Choroid plexus epithelial cell (primary cell): ENCODE measurements at regions not wholly inside any gene's neighbourhood (a gene's known extent, or its start where the extent isn't known, plus 50 kb on each side); places are given as distances from the start of the nearest gene placed in this dataset.

ENCODE experiments used
- DNase-seq: peaks from one replicate; pipeline ENCODE4 v3.0.0-alpha.2; 2010; ENCODE audit warnings: low read depth
- H3K4me3 ChIP-seq: 2 replicates; pipeline ENCODE4 v1.5.1; 2011; ENCODE audit warnings: low read depth, mild to moderate bottlenecking, control low read depth, low read length, moderate library complexity
- TF ChIP-seq, protein P1 (sequence below): conservative IDR thresholded peaks from 2 replicates; pipeline ENCODE4 v1.5.1; 2011; ENCODE audit warnings: low read depth, mild to moderate bottlenecking, control low read depth, inconsistent platforms, low read length, moderate library complexity

DNA sequence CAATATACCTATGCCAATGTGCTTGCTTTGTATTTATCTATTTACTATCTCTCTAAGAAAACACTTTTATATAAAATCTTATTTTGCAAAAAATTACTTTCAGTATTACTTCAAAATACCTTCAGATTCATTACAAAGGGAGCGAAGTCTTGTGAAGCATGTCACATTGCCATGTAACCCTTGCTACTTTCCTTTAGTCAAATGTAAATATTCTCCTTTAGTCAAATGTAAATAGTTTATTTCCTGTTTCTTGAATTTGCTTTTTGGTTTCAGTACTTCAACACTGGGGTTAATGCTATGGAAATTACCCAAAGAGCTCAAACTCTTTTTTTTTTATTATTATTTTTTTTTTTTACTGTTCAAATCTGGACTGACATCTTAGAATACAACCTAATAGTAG is 383.3 kb downstream of the GRXCR1 start:
- DNase-seq, result no peak
- TF ChIP-seq, protein P1, sequence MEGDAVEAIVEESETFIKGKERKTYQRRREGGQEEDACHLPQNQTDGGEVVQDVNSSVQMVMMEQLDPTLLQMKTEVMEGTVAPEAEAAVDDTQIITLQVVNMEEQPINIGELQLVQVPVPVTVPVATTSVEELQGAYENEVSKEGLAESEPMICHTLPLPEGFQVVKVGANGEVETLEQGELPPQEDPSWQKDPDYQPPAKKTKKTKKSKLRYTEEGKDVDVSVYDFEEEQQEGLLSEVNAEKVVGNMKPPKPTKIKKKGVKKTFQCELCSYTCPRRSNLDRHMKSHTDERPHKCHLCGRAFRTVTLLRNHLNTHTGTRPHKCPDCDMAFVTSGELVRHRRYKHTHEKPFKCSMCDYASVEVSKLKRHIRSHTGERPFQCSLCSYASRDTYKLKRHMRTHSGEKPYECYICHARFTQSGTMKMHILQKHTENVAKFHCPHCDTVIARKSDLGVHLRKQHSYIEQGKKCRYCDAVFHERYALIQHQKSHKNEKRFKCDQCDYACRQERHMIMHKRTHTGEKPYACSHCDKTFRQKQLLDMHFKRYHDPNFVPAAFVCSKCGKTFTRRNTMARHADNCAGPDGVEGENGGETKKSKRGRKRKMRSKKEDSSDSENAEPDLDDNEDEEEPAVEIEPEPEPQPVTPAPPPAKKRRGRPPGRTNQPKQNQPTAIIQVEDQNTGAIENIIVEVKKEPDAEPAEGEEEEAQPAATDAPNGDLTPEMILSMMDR, result no peak

DNA sequence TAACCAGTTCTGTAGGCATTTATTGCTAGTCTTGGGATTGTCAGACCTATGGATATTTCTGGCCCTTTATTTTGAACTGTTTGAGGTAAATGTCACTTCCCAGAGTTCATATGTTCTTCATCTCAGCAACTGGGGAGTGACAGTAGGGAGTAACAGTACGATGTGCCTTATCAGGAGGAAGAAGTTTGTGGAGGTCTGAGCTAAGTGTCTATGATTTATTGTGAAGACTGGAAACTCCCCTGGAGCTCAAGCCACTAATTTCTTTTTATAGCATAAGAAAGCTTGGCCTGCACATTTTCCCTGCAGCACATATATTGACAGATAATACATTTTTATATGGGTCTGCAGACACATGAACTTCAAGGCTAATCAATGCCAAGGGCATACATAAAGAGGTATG is 383.8 kb downstream of the GRXCR1 start:
- DNase-seq, result peak; percentile 0
- H3K4me3 ChIP-seq, result no peak overlapping the region
- TF ChIP-seq, protein P1, result no peak

More for the DNA sequence above, 383.3 kb downstream of the GRXCR1 start:
- H3K4me3 ChIP-seq, result no peak overlapping the region

DNA sequence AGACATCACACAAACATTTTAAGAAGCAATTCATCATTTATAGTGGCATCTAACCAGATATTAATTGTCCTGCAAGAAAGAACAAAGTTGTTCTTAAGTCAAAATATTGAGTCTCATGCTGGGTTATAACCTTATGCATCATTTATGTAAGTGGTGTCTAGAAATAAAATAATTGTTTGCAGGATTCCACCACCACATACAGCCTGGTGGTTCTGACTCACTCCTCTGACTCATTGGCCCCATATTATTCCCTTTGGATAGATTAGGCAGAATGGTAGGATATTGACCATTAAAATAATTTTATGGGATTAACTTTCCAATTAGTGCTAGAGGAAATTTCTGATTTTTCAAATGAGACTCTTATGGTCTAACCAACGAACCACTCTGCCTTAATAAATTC is 384.5 kb downstream of the GRXCR1 start:
- no peak overlapping the region for H3K4me3 ChIP-seq
- TF ChIP-seq, protein P1, result no peak
- DNase-seq, result peak; percentile 35

DNA sequence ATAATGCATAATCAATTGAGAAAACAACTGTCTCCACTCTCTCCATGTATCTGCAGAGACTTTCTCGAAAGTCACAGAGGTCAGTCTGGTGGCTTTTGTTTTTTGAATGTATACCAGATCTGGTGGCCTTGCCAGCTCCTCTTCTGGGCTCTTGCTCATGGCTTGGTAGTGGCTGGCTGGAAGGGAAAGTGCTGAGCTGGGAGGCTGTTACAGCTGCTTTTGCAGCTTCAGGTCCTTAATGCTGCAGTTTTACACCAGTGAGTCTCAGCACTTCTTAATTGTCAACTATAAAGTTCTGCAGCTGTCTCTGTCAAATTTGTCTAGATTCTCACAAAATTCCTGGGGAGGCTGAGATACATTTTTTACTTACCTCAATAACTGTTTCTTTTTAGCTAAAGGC is 390.0 kb downstream of the GRXCR1 start:
- no peak overlapping the region for H3K4me3 ChIP-seq
- TF ChIP-seq, protein P1, result no peak
- no peak for DNase-seq

DNA sequence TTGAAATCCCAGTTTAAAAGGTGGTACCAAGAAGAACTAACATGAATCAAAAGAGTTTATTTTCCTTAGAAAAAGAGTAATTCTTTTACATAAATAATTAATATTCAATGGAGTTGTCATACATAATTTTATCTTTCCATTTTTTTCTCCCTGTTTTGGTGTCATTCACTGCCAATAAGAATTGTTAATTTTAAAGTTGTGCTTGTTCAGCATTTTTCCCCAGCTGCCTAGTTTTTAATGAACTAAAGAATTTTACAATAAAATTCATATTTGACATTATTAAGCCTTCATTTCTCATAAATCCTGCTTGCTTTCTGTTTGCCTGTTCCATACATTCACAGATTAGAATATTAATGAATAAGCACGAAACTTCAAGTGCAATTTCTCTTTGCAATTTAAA is 393.6 kb downstream of the GRXCR1 start:
- TF ChIP-seq, protein P1, result no peak
- H3K4me3 ChIP-seq, result no peak overlapping the region
- no peak for DNase-seq

- no peak for DNase-seq
- no peak overlapping the region for H3K4me3 ChIP-seq
- TF ChIP-seq, protein P1, result no peak
Observed at GRCh38 chr4:43296946-43297528, 404.5 kb downstream of the GRXCR1 start.

DNA sequence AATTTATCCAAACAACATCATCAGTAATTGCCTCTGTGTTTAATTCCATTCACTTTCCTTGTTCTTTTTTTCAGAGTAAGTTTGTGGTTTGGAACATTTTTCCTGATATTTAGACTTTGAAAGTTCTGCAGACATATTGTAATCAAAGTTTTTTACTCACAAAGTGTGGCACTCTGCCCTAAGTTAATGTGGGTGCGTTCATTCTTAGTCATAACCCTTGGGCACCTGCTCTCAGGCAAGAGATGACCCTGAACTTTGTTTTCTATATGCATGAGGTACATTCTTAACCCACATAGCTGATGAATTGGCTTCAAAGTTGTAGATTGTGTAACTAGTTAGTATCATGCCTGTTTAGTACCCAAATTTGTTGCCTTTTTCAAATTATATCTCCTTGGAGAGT is 424.3 kb downstream of the GRXCR1 start:
- TF ChIP-seq, protein P1, result no peak
- H3K4me3 ChIP-seq, result no peak overlapping the region
- no peak for DNase-seq
